ENCODE measurements at regions not wholly inside any gene's neighbourhood (a gene's known extent, or its start where the extent isn't known, plus 50 kb on each side); places are given as distances from the start of the nearest gene placed in this dataset.

DNA sequence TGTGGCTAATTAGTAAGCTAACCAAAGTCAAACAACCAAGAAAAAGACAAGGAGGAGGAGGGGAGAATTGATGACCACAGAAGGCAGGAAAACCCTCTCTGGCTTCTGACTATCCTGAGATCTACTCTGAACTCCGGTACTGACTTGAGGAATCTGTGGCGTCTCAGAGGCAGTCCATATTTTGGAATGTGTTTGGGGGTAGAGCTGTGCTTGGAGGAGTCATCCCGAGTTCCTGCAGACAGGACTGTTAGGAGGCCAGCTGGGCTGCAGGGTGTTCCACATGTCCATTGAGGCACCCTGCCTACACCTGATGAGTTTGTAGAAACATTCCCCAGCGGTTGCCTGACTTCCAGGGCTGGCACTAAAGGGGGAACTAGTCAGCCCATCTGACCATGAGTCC, 91.6 kb downstream of the PLCE1 start:
- H3K4me3 ChIP-seq (ENCODE audit: low read depth, low read length), result no peak overlapping the region
- TF ChIP-seq, protein P1, sequence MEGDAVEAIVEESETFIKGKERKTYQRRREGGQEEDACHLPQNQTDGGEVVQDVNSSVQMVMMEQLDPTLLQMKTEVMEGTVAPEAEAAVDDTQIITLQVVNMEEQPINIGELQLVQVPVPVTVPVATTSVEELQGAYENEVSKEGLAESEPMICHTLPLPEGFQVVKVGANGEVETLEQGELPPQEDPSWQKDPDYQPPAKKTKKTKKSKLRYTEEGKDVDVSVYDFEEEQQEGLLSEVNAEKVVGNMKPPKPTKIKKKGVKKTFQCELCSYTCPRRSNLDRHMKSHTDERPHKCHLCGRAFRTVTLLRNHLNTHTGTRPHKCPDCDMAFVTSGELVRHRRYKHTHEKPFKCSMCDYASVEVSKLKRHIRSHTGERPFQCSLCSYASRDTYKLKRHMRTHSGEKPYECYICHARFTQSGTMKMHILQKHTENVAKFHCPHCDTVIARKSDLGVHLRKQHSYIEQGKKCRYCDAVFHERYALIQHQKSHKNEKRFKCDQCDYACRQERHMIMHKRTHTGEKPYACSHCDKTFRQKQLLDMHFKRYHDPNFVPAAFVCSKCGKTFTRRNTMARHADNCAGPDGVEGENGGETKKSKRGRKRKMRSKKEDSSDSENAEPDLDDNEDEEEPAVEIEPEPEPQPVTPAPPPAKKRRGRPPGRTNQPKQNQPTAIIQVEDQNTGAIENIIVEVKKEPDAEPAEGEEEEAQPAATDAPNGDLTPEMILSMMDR (conservative IDR thresholded peaks at IDR 0.05; ENCODE audit: low read depth, low read length), result no peak
- DNase-seq (ENCODE audit: low read depth), result no peak

DNA sequence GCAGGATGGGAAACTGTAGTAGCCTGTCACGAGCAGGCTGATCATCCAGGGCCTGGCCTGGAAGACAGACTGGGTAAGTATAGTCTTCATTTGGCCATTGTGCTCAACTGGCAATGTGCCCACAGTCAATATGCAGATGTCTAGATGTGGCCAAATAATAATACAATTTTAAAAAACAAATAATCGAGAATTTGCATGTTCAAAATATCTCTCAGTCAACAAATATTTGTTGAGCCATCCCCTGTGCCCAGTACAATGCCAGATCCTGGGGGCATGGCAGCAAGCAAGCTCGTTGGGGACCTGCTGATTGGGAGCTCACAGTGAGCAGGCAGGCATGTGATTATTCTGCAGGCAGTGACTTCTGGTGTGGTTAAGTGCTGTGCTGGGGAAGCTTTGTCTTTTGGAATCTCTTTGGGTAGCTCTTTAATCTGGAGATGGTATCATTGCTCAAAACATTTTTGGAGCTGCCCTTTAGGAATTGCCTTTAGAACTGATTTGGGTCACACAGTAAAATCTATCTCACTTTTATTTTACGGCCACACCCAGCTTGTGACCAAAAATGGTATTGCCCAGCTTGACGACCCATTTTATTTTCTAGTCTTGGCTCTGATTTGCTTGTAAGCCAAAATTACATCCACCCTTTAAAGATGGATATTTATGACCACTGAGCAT, 92.2 kb downstream of the PLCE1 start:
- TF ChIP-seq, protein P1 (conservative IDR thresholded peaks at IDR 0.05; ENCODE audit: low read depth, low read length), result no peak
- DNase-seq (ENCODE audit: low read depth), result no peak
- H3K4me3 ChIP-seq (ENCODE audit: low read depth, low read length), result no peak overlapping the region

GRCh38 chr10:94088926-94089381, 95.2 kb downstream of the PLCE1 start:
- TF ChIP-seq, protein P1 (conservative IDR thresholded peaks at IDR 0.05; ENCODE audit: low read depth, low read length), result no peak
- H3K4me3 ChIP-seq (ENCODE audit: low read depth, low read length), result no peak overlapping the region
- DNase-seq (ENCODE audit: low read depth), result no peak

DNA sequence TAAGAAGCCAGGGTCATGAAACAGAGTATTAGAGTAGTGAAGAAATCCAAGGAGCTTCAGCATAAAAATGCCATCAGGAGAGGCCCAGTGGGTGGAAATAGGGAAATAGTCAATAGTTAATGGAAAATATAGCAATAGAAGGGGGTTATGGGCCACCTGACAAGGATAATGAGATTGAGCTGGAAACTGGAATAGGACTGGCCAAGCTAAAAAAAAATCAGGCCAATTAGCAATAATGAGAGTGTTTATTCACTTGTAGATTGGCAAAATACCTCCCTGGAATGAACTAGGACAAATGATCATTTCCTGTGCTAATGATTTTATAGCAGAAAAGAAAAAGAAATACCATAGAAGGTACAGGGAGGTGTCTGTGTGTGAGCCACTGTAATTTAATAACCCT, 97.9 kb downstream of the PLCE1 start:
- no peak overlapping the region for H3K4me3 ChIP-seq (ENCODE audit: low read depth, low read length)
- TF ChIP-seq, protein P1 (conservative IDR thresholded peaks at IDR 0.05; ENCODE audit: low read depth, low read length), result no peak
- no peak for DNase-seq (ENCODE audit: low read depth)

DNA sequence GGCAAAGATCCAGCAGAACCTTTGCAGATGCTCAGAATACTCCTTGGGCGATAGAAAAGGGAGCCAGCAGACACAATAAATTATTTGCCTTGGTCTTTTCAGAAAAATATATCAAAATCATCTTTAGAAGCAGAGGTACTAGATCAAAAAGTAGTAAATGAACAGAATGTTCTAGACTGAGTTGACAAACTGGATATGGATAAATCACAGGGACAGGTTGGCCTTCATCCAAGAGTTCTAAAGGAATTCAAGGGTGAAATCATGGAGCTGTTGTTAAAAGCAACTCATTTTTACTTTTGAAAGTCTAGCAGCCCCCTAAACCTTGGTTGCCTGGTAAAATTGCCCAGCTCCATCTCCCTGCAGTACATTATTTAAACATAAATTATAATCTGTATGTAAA, 99.1 kb downstream of the PLCE1 start:
- DNase-seq (ENCODE audit: low read depth), result no peak
- TF ChIP-seq, protein P1 (conservative IDR thresholded peaks at IDR 0.05; ENCODE audit: low read depth, low read length), result no peak
- no peak overlapping the region for H3K4me3 ChIP-seq (ENCODE audit: low read depth, low read length)

- TF ChIP-seq, protein P1 (conservative IDR thresholded peaks at IDR 0.05; ENCODE audit: low read depth, low read length), result no peak
- no peak overlapping the region for H3K4me3 ChIP-seq (ENCODE audit: low read depth, low read length)
- no peak for DNase-seq (ENCODE audit: low read depth)
Observed at GRCh38 chr10:94093286-94093905, 99.7 kb downstream of the PLCE1 start.

GRCh38 chr10:94094540-94094939, 100.8 kb downstream of the PLCE1 start:
- no peak overlapping the region for H3K4me3 ChIP-seq (ENCODE audit: low read depth, low read length)
- TF ChIP-seq, protein P1 (conservative IDR thresholded peaks at IDR 0.05; ENCODE audit: low read depth, low read length), result no peak
- no peak for DNase-seq (ENCODE audit: low read depth)
